Panc1 (cell line): ENCODE measurements at regions not wholly inside any gene's neighbourhood (a gene's known extent, or its start where the extent isn't known, plus 50 kb on each side); places are given as distances from the start of the nearest gene placed in this dataset.

Experiments
- CTCF ChIP-seq: fragments of 450-650 bp; IDR thresholded peaks from 2 replicates; pipeline ENCODE4 v1.5.1; 2017; ENCODE audit warnings: mild to moderate bottlenecking
- POLR2AphosphoS5 ChIP-seq: IDR thresholded peaks from 2 replicates; pipeline ENCODE4 v1.6.1; 2012; ENCODE audit warnings: mild to moderate bottlenecking, low read depth, low read length, moderate library complexity
- TCF7L2 ChIP-seq: IDR thresholded peaks from 2 replicates; pipeline ENCODE4 v1.6.1; 2011; ENCODE audit warnings: mild to moderate bottlenecking, low read depth, low read length, inconsistent platforms

GRCh38 chr16:26330654-26331053 lies 638.9 kb downstream of the HS3ST4 start:
- TF ChIP-seq CTCF (no peak), POLR2AphosphoS5 (no peak), TCF7L2 (no peak)
